Adrenal gland (tissue), 9 donors: ENCODE measurements at regions not wholly inside any gene's neighbourhood (a gene's known extent, or its start where the extent isn't known, plus 50 kb on each side); places are given as distances from the start of the nearest gene placed in this dataset.

Experiments
- DNase-seq, 7 donors: peaks; one replicate each; pipeline ENCODE4 v3.0.0-alpha.2; 2019 to 2020
- H3K27ac ChIP-seq, 5 donors: fragments of 200-600 bp; sonication (generic) in 4 of 5; 1 replicate in 3 of 5; 2 replicates in 2 of 5; pipeline versions ENCODE4 v1.5.1 to v1.8.0; 2016 to 2020; ENCODE audit warnings: mild to moderate bottlenecking in 1 of 5
- H3K27me3 ChIP-seq: fragments of 200-600 bp; 2 replicates; pipeline ENCODE4 v1.8.0; 2021
- H3K36me3 ChIP-seq, 2 donors: fragments of 200-600 bp; replicated peaks in 1 of 2; 1 replicate in 1 of 2; 2 replicates in 1 of 2; pipeline versions ENCODE4 v1.5.1 to v1.8.0; 2018 to 2022
- H3K4me1 ChIP-seq, 2 donors: fragments of 200-600 bp; replicated peaks in 1 of 2; 1 replicate in 1 of 2; 2 replicates in 1 of 2; pipeline versions ENCODE4 v1.5.1 to v1.8.0; 2018 to 2021
- H3K4me3 ChIP-seq, 4 donors: fragments of 200-600 bp; sonication (generic) in 3 of 4; one replicate each; pipeline ENCODE4 v1.5.1; 2016 to 2018
- H3K9me3 ChIP-seq, 3 donors: fragments of 200-600 bp; sonication (generic) in 1 of 3; replicated peaks in 1 of 3; 1 replicate in 2 of 3; 2 replicates in 1 of 3; pipeline versions ENCODE4 v1.5.1 to v1.8.0; 2016 to 2021
- POLR2A ChIP-seq, 2 donors: fragments of 450-650 bp; IDR thresholded peaks; one replicate each; pipeline ENCODE4 v1.6.1; 2017; ENCODE audit warnings: antibody characterized with exemption in 2 of 2, mild to moderate bottlenecking in 2 of 2, moderate library complexity in 1 of 2
- WGBS, 4 donors: extraction: QIAGEN DNeasy Blood & Tissue Kit in 2 of 4; methylation state at CpG; one replicate each; pipeline versions ENCODE4 v1.1.5 to v1.1.7; 2013 to 2017; 5-methylcytosine and 5-hydroxymethylcytosine counted together
- intact Hi-C, 2 donors: fragments of 100-400 bp; cut with DNase I; formaldehyde crosslinking; loops; one replicate each; pipeline versions ENCODE4 v1.14.1 to v1.15.0; 2022 to 2023
- TF ChIP-seq, protein P1 (sequence below), 6 experiments: fragments of 450-650 bp in 4 of 6; fragments of 200-600 bp in 2 of 6; sonication (generic) in 1 of 6; IDR thresholded peaks; 1 replicate in 5 of 6; 2 replicates in 1 of 6; pipeline versions ENCODE4 v1.5.1 to v1.8.0; 2016 to 2021; ENCODE audit warnings: antibody characterized with exemption in 6 of 6, mild to moderate bottlenecking in 2 of 6, moderate library complexity in 1 of 6
- donor health status: healthy with polysubstance abuse.
- donor health status: Bipolar disorder and iron deficiency.
- donor health status: DM: yes; HTN: yes; CAD: no.
- donor health status: DM: no; HTN: no; CAD: no.
- donor health status: DM: no; HTN: no; CAD: no.

DNA sequence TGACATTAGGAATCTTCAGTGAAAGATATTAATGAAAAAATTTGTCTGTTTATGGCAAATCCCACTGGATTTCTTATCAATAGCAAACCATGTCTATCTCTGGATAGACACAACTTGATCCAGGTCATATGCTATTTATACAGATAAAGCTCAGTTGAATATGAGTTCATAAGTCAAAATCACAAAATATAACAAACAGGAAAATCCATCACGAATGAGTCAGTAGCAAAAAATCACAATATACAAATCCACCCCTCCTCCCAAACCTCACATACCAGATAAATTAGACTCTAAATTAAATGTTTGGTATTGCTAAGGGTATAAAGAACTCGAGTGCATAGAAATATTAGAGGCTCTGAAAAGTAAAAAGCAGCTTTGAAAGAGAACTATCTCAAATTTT is 420.5 kb downstream of the TLL1 start:
- no peak for DNase-seq
- Histone ChIP-seq H3K27me3 (no peaks in the 10 kb centered on the region), H3K4me1 (no peaks in the 10 kb centered on the region), H3K9me3 (no peaks in the 10 kb centered on the region), H3K4me3 (no peak overlapping the region), H3K36me3 (no peaks in the 10 kb centered on the region), H3K27ac (no peak overlapping the region)
- intact Hi-C loops = no loop called here
- 42 to 57% (median 46%) methylated on average over 2 of the region's 2 CpGs for WGBS, 4 donors
- no peak for TF ChIP-seq POLR2A (IDR thresholded peaks at IDR 0.05)
- TF ChIP-seq, protein P1, sequence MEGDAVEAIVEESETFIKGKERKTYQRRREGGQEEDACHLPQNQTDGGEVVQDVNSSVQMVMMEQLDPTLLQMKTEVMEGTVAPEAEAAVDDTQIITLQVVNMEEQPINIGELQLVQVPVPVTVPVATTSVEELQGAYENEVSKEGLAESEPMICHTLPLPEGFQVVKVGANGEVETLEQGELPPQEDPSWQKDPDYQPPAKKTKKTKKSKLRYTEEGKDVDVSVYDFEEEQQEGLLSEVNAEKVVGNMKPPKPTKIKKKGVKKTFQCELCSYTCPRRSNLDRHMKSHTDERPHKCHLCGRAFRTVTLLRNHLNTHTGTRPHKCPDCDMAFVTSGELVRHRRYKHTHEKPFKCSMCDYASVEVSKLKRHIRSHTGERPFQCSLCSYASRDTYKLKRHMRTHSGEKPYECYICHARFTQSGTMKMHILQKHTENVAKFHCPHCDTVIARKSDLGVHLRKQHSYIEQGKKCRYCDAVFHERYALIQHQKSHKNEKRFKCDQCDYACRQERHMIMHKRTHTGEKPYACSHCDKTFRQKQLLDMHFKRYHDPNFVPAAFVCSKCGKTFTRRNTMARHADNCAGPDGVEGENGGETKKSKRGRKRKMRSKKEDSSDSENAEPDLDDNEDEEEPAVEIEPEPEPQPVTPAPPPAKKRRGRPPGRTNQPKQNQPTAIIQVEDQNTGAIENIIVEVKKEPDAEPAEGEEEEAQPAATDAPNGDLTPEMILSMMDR (IDR thresholded peaks at IDR 0.05) = no peak

DNA sequence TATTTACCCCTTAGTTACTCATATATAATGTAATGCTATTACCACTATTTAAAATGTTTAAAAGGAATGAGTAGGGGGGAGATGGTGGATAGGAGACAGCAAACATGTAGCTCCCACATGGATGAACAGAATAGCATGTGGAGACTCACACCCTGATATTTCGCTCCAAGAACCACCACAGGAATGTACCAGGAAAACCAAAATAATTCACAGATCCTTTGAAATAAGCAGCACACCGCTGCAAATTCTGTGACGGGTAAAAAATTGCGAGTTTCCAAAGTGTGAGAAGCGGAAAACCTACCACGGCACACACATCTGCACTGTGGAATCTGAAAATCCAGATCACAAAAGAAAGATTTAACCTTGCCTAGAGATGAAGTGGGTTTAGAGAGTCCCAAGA is 428.2 kb downstream of the TLL1 start:
- 85 to 93% (median 90%) methylated on average over 6 of the region's 6 CpGs for WGBS, 4 donors
- intact Hi-C loops = no loop called here
- DNase-seq = no peak
- Histone ChIP-seq H3K4me3 (no peak overlapping the region), H3K27me3 (no peaks in the 10 kb centered on the region), H3K9me3 (no peaks in the 10 kb centered on the region), H3K4me1 (no peaks in the 10 kb centered on the region), H3K27ac (no peak overlapping the region), H3K36me3 (no peaks in the 10 kb centered on the region)
- no peak for TF ChIP-seq POLR2A (IDR thresholded peaks at IDR 0.05)
- TF ChIP-seq, protein P1 (IDR thresholded peaks at IDR 0.05) = no peak

DNA sequence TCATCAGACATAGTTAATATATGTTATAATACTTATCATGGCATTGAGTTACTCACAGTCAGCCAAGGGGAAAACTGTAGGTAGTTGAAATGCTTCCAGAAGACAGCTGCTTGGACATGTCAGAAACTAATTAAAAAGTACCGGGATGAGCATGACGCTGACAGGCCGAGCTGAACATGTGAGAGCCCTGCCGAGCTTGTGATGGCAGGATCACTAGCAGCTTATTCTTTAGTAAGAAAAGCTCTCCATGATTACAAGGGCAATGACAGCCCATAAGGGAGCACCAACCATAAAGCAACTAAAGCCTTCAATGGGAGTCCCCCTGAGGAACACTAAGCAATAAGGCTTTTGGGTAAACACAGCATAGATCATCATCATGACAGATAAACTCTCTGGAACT is 435.6 kb downstream of the TLL1 start:
- Histone ChIP-seq H3K4me3 (no peak overlapping the region), H3K4me1 (no peaks in the 10 kb centered on the region), H3K27me3 (no peaks in the 10 kb centered on the region), H3K36me3 (no peaks in the 10 kb centered on the region), H3K27ac (no peak overlapping the region), H3K9me3 (no peaks in the 10 kb centered on the region)
- no peak for DNase-seq
- intact Hi-C loops = no loop called here
- 73 to 78% (median 74%) methylated on average over 4 of the region's 4 CpGs for WGBS, 4 donors
- TF ChIP-seq, protein P1 (IDR thresholded peaks at IDR 0.05) = no peak
- TF ChIP-seq POLR2A (IDR thresholded peaks at IDR 0.05) = no peak

DNA sequence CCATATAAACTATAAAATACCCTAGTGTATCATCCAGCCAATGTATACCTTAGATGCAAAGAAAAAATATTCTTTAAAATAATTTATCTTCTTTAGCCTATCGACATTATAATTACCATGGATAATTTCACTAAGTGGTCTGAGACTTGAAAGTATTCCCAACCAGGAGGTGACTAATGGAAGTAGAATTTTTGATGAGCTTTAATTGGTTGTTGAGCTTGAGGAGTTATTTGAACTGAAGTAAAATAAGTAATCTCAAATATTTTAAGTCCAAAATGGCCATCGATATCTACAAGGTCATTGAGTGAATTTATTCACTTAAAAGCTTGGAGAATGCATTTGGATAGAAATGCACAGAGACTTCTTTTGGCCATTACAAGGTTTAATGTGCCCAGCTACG is 436.2 kb downstream of the TLL1 start:
- Histone ChIP-seq H3K27me3 (no peaks in the 10 kb centered on the region), H3K4me3 (no peak overlapping the region), H3K27ac (no peak overlapping the region), H3K9me3 (no peaks in the 10 kb centered on the region), H3K36me3 (no peaks in the 10 kb centered on the region), H3K4me1 (no peaks in the 10 kb centered on the region)
- TF ChIP-seq, protein P1 (IDR thresholded peaks at IDR 0.05) = no peak
- no peak for TF ChIP-seq POLR2A (IDR thresholded peaks at IDR 0.05)
- no peak for DNase-seq
- intact Hi-C loops = no loop called here
- 71 to 91% (median 79%) methylated on average over 3 of the region's 3 CpGs for WGBS, 4 donors
